ENCODE measurements at regions not wholly inside any gene's neighbourhood (a gene's known extent, or its start where the extent isn't known, plus 50 kb on each side); places are given as distances from the start of the nearest gene placed in this dataset.

DNA sequence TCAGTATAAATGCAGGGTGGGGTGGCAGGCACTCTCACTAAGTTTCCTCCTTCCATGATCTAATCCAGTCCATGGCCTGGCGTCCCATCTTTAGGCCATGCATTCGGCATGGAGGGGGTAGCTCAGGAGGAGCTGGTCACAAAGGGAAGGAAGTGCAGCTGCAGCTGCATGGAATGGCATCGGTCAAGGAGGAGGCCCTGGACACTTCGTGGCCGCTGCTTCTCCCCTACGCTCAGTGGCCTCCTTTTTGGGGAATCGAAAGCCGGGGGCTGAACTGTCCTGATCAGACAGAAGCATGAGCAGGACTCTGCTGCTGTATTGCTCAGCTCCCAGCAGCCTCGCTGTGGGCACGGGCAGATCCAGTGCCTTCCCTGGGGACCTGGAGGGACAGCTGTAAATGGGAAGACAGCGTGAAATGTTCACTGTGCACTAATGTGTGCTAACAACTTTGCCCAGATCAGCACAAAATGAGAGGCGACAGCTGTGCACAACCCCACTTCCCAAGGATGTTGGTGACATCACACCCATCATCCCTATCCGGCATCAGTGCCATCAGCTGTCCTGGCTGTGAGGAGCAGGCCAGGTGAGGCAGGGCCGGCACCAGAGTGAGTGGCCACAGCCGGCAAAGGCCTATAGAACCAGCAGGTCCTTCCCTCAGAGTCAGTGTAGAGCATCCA is 520.1 kb upstream of the RAB6C start:
- Histone ChIP-seq H3K27ac (no peak overlapping the region), H3K9me3 (no peaks in the 10 kb centered on the region), H3K4me1 (ENCODE audit: control insufficient read depth in 1 of 2, insufficient read depth in 1 of 2, low read depth in 1 of 2, low read length in 1 of 2) (no peaks in the 10 kb centered on the region), H3K27me3 (no peaks in the 10 kb centered on the region), H3K4me3 (ENCODE audit: low read depth in 1 of 2, low read length in 1 of 2) (no peak overlapping the region), H3K36me3 (no peaks in the 10 kb centered on the region)
- no peak for TF ChIP-seq CTCF (IDR thresholded peaks at IDR 0.05)

GRCh38 chr2:129459881-129460280 is 519.6 kb upstream of the RAB6C start:
- H3K27ac ChIP-seq, result no peak overlapping the region
- no peak for TF ChIP-seq CTCF (IDR thresholded peaks at IDR 0.05)
- no peaks in the 10 kb centered on the region for H3K4me1 ChIP-seq (ENCODE audit: control insufficient read depth in 1 of 2, insufficient read depth in 1 of 2, low read depth in 1 of 2, low read length in 1 of 2)
- no peaks in the 10 kb centered on the region for H3K27me3 ChIP-seq
- no peaks in the 10 kb centered on the region for H3K36me3 ChIP-seq
- no peaks in the 10 kb centered on the region for H3K9me3 ChIP-seq
- H3K4me3 ChIP-seq (ENCODE audit: low read depth in 1 of 2, low read length in 1 of 2), result no peak overlapping the region

GRCh38 chr2:129460299-129461198 is 518.9 kb upstream of the RAB6C start:
- Histone ChIP-seq H3K9me3 (no peaks in the 10 kb centered on the region), H3K27me3 (no peaks in the 10 kb centered on the region), H3K36me3 (no peaks in the 10 kb centered on the region), H3K27ac (no peak overlapping the region), H3K4me3 (ENCODE audit: low read depth in 1 of 2, low read length in 1 of 2) (no peak overlapping the region), H3K4me1 (ENCODE audit: control insufficient read depth in 1 of 2, insufficient read depth in 1 of 2, low read depth in 1 of 2, low read length in 1 of 2) (no peaks in the 10 kb centered on the region)
- TF ChIP-seq CTCF (IDR thresholded peaks at IDR 0.05), result no peak

- no peaks in the 10 kb centered on the region for H3K27me3 ChIP-seq
- TF ChIP-seq CTCF (IDR thresholded peaks at IDR 0.05), result no peak
- H3K27ac ChIP-seq, result no peak overlapping the region
- H3K9me3 ChIP-seq, result no peaks in the 10 kb centered on the region
- no peaks in the 10 kb centered on the region for H3K36me3 ChIP-seq
- no peaks in the 10 kb centered on the region for H3K4me1 ChIP-seq (ENCODE audit: control insufficient read depth in 1 of 2, insufficient read depth in 1 of 2, low read depth in 1 of 2, low read length in 1 of 2)
- no peak overlapping the region for H3K4me3 ChIP-seq (ENCODE audit: low read depth in 1 of 2, low read length in 1 of 2)
These were observed 517.1 kb upstream of the RAB6C start for GRCh38 chr2:129462349-129462748.

DNA sequence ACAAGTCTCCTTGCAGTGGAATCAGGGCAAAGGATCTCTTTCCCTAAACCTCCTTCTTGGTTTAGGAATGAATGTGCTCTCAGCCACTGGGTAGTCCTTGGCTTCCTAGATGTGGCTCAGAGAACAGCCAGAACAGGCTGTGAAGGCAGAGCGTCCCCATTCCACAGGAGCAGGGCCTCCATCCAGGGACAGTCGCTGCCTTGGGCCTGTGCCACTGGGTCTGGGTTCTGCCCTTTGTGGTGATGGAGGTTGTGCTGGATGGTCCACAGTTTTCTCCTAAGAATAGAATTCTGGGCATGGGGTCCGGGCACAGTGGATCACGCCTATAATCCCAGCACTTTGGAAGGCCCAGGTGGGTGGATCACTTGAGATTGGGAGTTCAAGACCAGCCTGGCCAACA is 516.5 kb upstream of the RAB6C start:
- Histone ChIP-seq H3K4me1 (ENCODE audit: control insufficient read depth in 1 of 2, insufficient read depth in 1 of 2, low read depth in 1 of 2, low read length in 1 of 2) (no peaks in the 10 kb centered on the region), H3K27ac (no peak overlapping the region), H3K4me3 (ENCODE audit: low read depth in 1 of 2, low read length in 1 of 2) (no peak overlapping the region), H3K27me3 (no peaks in the 10 kb centered on the region), H3K9me3 (no peaks in the 10 kb centered on the region), H3K36me3 (no peaks in the 10 kb centered on the region)
- no peak for TF ChIP-seq CTCF (IDR thresholded peaks at IDR 0.05)
